LNCaP clone FGC (cell line): ENCODE measurements at regions not wholly inside any gene's neighbourhood (a gene's known extent, or its start where the extent isn't known, plus 50 kb on each side); places are given as distances from the start of the nearest gene placed in this dataset.

ENCODE experiments used
- DNase-seq: peaks from one replicate; pipeline ENCODE4 v3.0.0-alpha.2; 2011; ENCODE audit warnings: low read depth
- H3K4me3 ChIP-seq: 2 replicates; pipeline ENCODE4 v1.5.1; 2011; ENCODE audit warnings: mild to moderate bottlenecking, low read depth, low read length, control low read depth
- CTCF ChIP-seq: IDR thresholded peaks from 2 replicates; pipeline ENCODE4 v1.5.1; 2012; ENCODE audit warnings: mild to moderate bottlenecking; ENCODE audit not compliant: control insufficient read depth, insufficient read depth; ENCODE audit errors: extremely low read depth

- no peak for DNase-seq
- no peak for TF ChIP-seq CTCF
- H3K4me3 ChIP-seq, result no peak overlapping the region
Observed at GRCh38 chr3:55294557-55294956, 192.5 kb downstream of the WNT5A start.

GRCh38 chr3:55292360-55292759, 194.7 kb downstream of the WNT5A start:
- DNase-seq, result no peak
- no peak overlapping the region for H3K4me3 ChIP-seq
- TF ChIP-seq CTCF, result no peak

GRCh38 chr3:55288657-55289056, 198.4 kb downstream of the WNT5A start:
- no peak for TF ChIP-seq CTCF
- no peak overlapping the region for H3K4me3 ChIP-seq
- no peak for DNase-seq

- H3K4me3 ChIP-seq, result no peak overlapping the region
- DNase-seq, result no peak
Observed at GRCh38 chr3:55286693-55287092, 200.4 kb downstream of the WNT5A start.

GRCh38 chr3:55285156-55285555, 201.9 kb downstream of the WNT5A start:
- DNase-seq, result no peak
- TF ChIP-seq CTCF, result no peak
- H3K4me3 ChIP-seq, result no peak overlapping the region

More at GRCh38 chr3:55286693-55287092, 200.4 kb downstream of the WNT5A start:
- TF ChIP-seq CTCF, result no peak

- TF ChIP-seq CTCF, result no peak
- no peak overlapping the region for H3K4me3 ChIP-seq
- no peak for DNase-seq
Observed at GRCh38 chr3:55283441-55283925, 203.6 kb downstream of the WNT5A start.

- DNase-seq, result no peak
- H3K4me3 ChIP-seq, result no peak overlapping the region
- TF ChIP-seq CTCF, result no peak
Observed at GRCh38 chr3:55282994-55283393, 204.1 kb downstream of the WNT5A start.
